ENCODE measurements at regions not wholly inside any gene's neighbourhood (a gene's known extent, or its start where the extent isn't known, plus 50 kb on each side); places are given as distances from the start of the nearest gene placed in this dataset.
"Not testable (repeated sequence)": the region's sequence is repeated elsewhere in the genome, so short reads cannot be mapped to it uniquely, and the experiment has no call there.

DNA sequence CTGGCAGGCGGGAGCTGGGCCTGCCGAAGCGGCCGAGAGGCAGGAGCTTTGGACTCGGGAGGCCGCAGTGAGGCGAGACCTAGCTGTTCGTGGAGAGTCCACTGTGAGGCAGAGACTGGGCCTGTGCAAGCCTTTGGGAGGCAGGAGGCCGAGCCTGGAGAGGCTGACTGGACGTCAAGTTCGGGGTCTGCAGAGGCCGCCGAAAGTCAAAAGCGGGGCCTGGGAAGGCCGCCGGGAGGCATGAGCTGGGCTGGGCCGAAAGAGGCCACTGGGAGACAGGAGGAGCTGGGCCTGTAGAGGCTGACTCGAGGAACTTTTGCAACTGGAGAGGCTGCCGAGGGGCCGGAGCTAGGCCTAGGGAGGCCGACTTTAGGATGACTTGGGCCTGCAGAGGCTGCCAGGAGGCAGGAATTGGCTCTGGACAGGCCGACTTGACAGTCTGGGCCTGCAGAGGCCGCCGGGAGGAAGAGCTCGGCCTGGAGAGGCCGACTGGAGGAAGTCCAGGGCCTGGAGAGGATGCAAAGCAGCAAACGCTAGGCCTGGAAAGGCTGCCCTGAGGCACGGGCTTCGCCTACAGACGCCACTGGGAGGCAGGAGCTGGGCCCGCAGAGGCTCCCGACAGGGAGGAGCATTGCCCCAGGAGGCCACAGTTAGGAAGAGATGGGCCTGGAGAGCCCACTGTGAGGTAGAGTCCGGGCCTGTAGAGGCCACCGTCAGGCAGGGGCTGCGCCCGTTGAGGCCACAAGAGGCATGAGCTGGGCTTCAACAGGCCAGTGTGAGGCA lies 304.0 kb downstream of the ZNF479 start:
- H3K27ac ChIP-seq (ENCODE audit: low read depth, low read length); H3K27me3 ChIP-seq (ENCODE audit: control insufficient read depth in 2 of 2, insufficient read depth in 2 of 2, low read length in 2 of 2); CTCF ChIA-PET; H3K27me3 Mint-ChIP-seq; DNase-seq; H3K4me3 ChIP-seq (ENCODE audit: low read length); H3K4me3 Mint-ChIP-seq; H3K27ac Mint-ChIP-seq; H3K4me1 Mint-ChIP-seq; H3K4me1 ChIP-seq (ENCODE audit: control insufficient read depth in 2 of 2, insufficient read depth in 2 of 2, low read length in 2 of 2); POLR2A ChIA-PET; H3K36me3 ChIP-seq (ENCODE audit: control insufficient read depth in 2 of 3, insufficient read depth in 3 of 3, low read length in 3 of 3); H3K9me3 ChIP-seq (ENCODE audit: control insufficient read depth in 2 of 3, low read length in 3 of 3); H3K36me3 Mint-ChIP-seq; intact Hi-C loops (cut with micrococcal nuclease); ATAC-seq: not testable (repeated sequence)
- H3K9me3 Mint-ChIP-seq = peaks cover 0 to 12% (median 5%) of the 10 kb centered on the region in 11 donors

GRCh38 chr7:56827539-56827938 lies 304.7 kb downstream of the ZNF479 start:
- H3K27ac Mint-ChIP-seq, CTCF ChIA-PET: not testable (repeated sequence)

DNA sequence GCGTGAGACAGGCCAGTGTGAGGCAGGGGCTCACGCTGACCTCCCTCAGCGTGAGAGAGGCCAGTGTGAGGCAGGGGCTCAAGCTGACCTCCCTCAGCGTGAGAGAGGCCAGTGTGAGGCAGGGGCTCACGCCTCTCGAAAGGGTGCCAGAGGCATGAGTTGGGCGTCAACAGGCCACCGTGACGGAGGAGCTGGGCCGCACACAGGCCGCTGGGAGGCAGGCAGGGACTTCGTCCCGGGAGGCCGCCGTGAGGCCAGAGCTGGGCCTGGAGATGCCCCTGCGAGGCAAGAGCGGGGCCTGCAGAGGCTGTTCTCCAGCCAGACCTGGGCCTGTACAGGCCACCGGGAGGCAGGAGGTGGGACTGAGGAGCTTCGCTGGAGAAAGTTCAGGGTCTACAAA lies 305.7 kb downstream of the ZNF479 start:
- H3K9me3 ChIP-seq (ENCODE audit: control insufficient read depth in 2 of 3, low read length in 3 of 3); intact Hi-C loops (cut with micrococcal nuclease); H3K4me1 ChIP-seq (ENCODE audit: control insufficient read depth in 2 of 2, insufficient read depth in 2 of 2, low read length in 2 of 2); POLR2A ChIA-PET; H3K27ac ChIP-seq (ENCODE audit: low read depth, low read length); H3K36me3 ChIP-seq (ENCODE audit: control insufficient read depth in 2 of 3, insufficient read depth in 3 of 3, low read length in 3 of 3); DNase-seq; H3K27ac Mint-ChIP-seq; CTCF ChIA-PET; H3K4me3 Mint-ChIP-seq; H3K4me3 ChIP-seq (ENCODE audit: low read length); H3K27me3 ChIP-seq (ENCODE audit: control insufficient read depth in 2 of 2, insufficient read depth in 2 of 2, low read length in 2 of 2); H3K27me3 Mint-ChIP-seq; ATAC-seq; H3K4me1 Mint-ChIP-seq; H3K36me3 Mint-ChIP-seq: not testable (repeated sequence)
- H3K9me3 Mint-ChIP-seq = peaks cover 0 to 12% (median 2%) of the 10 kb centered on the region in 11 donors

More at GRCh38 chr7:56827539-56827938, 304.7 kb downstream of the ZNF479 start:
- intact Hi-C loops (cut with micrococcal nuclease); H3K4me3 ChIP-seq (ENCODE audit: low read length); H3K4me1 ChIP-seq (ENCODE audit: control insufficient read depth in 2 of 2, insufficient read depth in 2 of 2, low read length in 2 of 2); H3K4me1 Mint-ChIP-seq; DNase-seq; H3K36me3 Mint-ChIP-seq; H3K4me3 Mint-ChIP-seq; H3K27ac ChIP-seq (ENCODE audit: low read depth, low read length); H3K27me3 Mint-ChIP-seq; H3K9me3 ChIP-seq (ENCODE audit: control insufficient read depth in 2 of 3, low read length in 3 of 3); H3K27me3 ChIP-seq (ENCODE audit: control insufficient read depth in 2 of 2, insufficient read depth in 2 of 2, low read length in 2 of 2); H3K36me3 ChIP-seq (ENCODE audit: control insufficient read depth in 2 of 3, insufficient read depth in 3 of 3, low read length in 3 of 3); ATAC-seq; POLR2A ChIA-PET: not testable (repeated sequence)
- H3K9me3 Mint-ChIP-seq = peaks cover 0 to 12% (median 5%) of the 10 kb centered on the region in 11 donors

DNA sequence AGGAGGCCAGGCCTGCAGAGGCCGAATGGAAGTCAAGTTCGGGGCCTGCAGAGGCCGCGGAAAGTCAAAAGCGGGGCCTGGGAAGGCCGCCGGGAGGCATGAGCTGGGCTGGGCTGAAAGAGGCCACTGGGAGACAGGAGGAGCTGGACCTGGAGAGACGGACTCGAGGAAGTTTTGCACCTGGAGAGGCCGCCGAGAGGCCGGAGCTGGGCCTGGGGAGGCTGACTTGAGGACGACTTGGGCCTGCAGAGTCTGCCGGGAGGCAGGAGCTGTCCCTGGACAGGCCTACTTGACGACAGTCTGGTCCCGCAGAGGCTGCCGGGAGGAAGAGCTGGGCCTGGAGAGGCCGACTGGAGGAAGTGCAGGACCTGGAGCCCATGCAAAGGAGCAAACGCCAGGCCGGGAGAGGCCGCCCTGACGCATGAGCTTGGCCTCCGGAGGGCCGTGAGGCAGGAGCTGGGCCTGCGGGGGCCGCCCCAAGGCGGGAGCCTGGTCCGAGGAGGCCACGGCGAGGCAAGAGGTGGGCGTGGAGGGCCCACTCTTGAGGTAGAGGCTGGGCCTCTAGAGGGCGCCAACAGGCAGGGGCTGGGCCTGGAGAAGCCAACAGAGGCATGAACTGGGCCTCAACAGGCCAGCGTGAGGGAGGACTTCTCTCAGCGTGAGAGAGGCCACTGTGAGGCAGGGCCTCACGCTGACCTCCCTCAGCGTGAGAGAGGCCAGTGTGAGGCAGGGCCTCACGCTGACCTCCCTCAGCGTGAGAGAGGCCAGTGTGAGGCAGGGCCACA lies 306.3 kb downstream of the ZNF479 start:
- ATAC-seq; H3K9me3 ChIP-seq (ENCODE audit: control insufficient read depth in 2 of 3, low read length in 3 of 3); H3K36me3 Mint-ChIP-seq; DNase-seq; H3K27ac Mint-ChIP-seq; intact Hi-C loops (cut with micrococcal nuclease); H3K27ac ChIP-seq (ENCODE audit: low read depth, low read length); H3K4me1 Mint-ChIP-seq; POLR2A ChIA-PET; H3K4me3 ChIP-seq (ENCODE audit: low read length); H3K4me3 Mint-ChIP-seq; CTCF ChIA-PET; H3K36me3 ChIP-seq (ENCODE audit: control insufficient read depth in 2 of 3, insufficient read depth in 3 of 3, low read length in 3 of 3); H3K27me3 Mint-ChIP-seq; H3K27me3 ChIP-seq (ENCODE audit: control insufficient read depth in 2 of 2, insufficient read depth in 2 of 2, low read length in 2 of 2); H3K4me1 ChIP-seq (ENCODE audit: control insufficient read depth in 2 of 2, insufficient read depth in 2 of 2, low read length in 2 of 2): not testable (repeated sequence)
- peaks cover 0 to 12% (median 2%) of the 10 kb centered on the region in 11 donors for H3K9me3 Mint-ChIP-seq

DNA sequence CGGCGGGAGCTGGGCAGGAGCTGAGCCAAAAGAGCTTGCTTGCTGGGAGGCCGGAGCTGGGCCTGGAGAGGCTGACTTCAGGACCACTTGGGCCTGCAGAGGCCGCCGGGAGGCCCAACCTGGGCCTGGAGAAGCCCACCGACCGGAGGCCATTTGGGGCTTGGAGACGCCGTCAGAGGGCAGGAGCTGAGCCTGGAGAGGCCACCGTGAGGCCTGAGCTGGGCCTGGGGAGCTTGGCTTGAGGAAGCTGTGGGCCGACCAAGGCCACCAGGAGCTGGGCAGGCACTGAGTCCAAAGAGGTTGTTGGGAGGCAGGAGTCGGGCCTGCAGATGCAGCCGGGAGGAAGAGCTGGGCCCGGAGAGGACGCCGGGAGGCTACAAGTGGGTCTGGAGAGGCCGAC lies 307.1 kb downstream of the ZNF479 start:
- DNase-seq; H3K9me3 Mint-ChIP-seq; H3K4me1 ChIP-seq (ENCODE audit: control insufficient read depth in 2 of 2, insufficient read depth in 2 of 2, low read length in 2 of 2); H3K9me3 ChIP-seq (ENCODE audit: control insufficient read depth in 2 of 3, low read length in 3 of 3); intact Hi-C loops (cut with micrococcal nuclease); H3K27me3 ChIP-seq (ENCODE audit: control insufficient read depth in 2 of 2, insufficient read depth in 2 of 2, low read length in 2 of 2); H3K27ac ChIP-seq (ENCODE audit: low read depth, low read length); H3K4me3 Mint-ChIP-seq; POLR2A ChIA-PET; ATAC-seq; H3K27ac Mint-ChIP-seq; CTCF ChIA-PET; H3K4me1 Mint-ChIP-seq; H3K27me3 Mint-ChIP-seq; H3K4me3 ChIP-seq (ENCODE audit: low read length); H3K36me3 ChIP-seq (ENCODE audit: control insufficient read depth in 2 of 3, insufficient read depth in 3 of 3, low read length in 3 of 3); H3K36me3 Mint-ChIP-seq: not testable (repeated sequence)

GRCh38 chr7:56823872-56824635 lies 308.2 kb downstream of the ZNF479 start:
- H3K27me3 Mint-ChIP-seq; H3K4me3 ChIP-seq (ENCODE audit: low read length); H3K36me3 ChIP-seq (ENCODE audit: control insufficient read depth in 2 of 3, insufficient read depth in 3 of 3, low read length in 3 of 3); CTCF ChIA-PET; H3K4me3 Mint-ChIP-seq; H3K9me3 ChIP-seq (ENCODE audit: control insufficient read depth in 2 of 3, low read length in 3 of 3); H3K9me3 Mint-ChIP-seq; H3K27ac ChIP-seq (ENCODE audit: low read depth, low read length); H3K27ac Mint-ChIP-seq; H3K36me3 Mint-ChIP-seq; POLR2A ChIA-PET; H3K4me1 Mint-ChIP-seq; DNase-seq; H3K27me3 ChIP-seq (ENCODE audit: control insufficient read depth in 2 of 2, insufficient read depth in 2 of 2, low read length in 2 of 2); ATAC-seq; intact Hi-C loops (cut with micrococcal nuclease); H3K4me1 ChIP-seq (ENCODE audit: control insufficient read depth in 2 of 2, insufficient read depth in 2 of 2, low read length in 2 of 2): not testable (repeated sequence)

All from naive thymus-derived CD4-positive, alpha-beta T cell (primary cell).